DMS53 (cell line): ENCODE measurements at regions not wholly inside any gene's neighbourhood (a gene's known extent, or its start where the extent isn't known, plus 50 kb on each side); places are given as distances from the start of the nearest gene placed in this dataset.
"Not testable (repeated sequence)": the region's sequence is repeated elsewhere in the genome, so short reads cannot be mapped to it uniquely, and the experiment has no call there.

Experiments
- DNase-seq: peaks from one replicate; lab custom pipeline; 2025; lab: John Stamatoyannopoulos, UW

GRCh38 chr7:155948845-155949244 lies 136.6 kb upstream of the SHH start:
- DNase-seq, result no peak

GRCh38 chr7:155948423-155948822 lies 136.2 kb upstream of the SHH start:
- no peak for DNase-seq

- no peak for DNase-seq
Observed at GRCh38 chr7:155947051-155947450, 134.8 kb upstream of the SHH start.

- DNase-seq, result no peak
Observed at GRCh38 chr7:155945670-155946325, 133.5 kb upstream of the SHH start.

- no peak for DNase-seq
Observed at GRCh38 chr7:155944901-155945300, 132.6 kb upstream of the SHH start.

GRCh38 chr7:155943251-155943899 lies 131.1 kb upstream of the SHH start:
- DNase-seq, result no peak

- DNase-seq, result no peak
Observed at GRCh38 chr7:155942226-155942950, 130.1 kb upstream of the SHH start.

- no peak for DNase-seq
Observed at GRCh38 chr7:155941688-155942087, 129.4 kb upstream of the SHH start.

GRCh38 chr7:155939350-155939749 lies 127.1 kb upstream of the SHH start:
- DNase-seq, result no peak

GRCh38 chr7:155938129-155938528 lies 125.9 kb upstream of the SHH start:
- no peak for DNase-seq

GRCh38 chr7:155935726-155936125 lies 123.5 kb upstream of the SHH start:
- DNase-seq, result no peak

- peak; percentile 42 for DNase-seq
Observed at GRCh38 chr7:155935005-155935557, 122.8 kb upstream of the SHH start.

GRCh38 chr7:155932324-155932723 lies 120.1 kb upstream of the SHH start:
- DNase-seq, result not testable (repeated sequence)

- no peak for DNase-seq
Observed at GRCh38 chr7:155931396-155932085, 119.3 kb upstream of the SHH start.

- DNase-seq, result no peak
Observed at GRCh38 chr7:155930527-155930926, 118.3 kb upstream of the SHH start.

GRCh38 chr7:155930061-155930460 lies 117.8 kb upstream of the SHH start:
- no peak for DNase-seq

- no peak for DNase-seq
Observed at GRCh38 chr7:155928583-155928982, 116.3 kb upstream of the SHH start.

GRCh38 chr7:155927905-155928304 lies 115.6 kb upstream of the SHH start:
- DNase-seq, result no peak

GRCh38 chr7:155925682-155926081 lies 113.4 kb upstream of the SHH start:
- DNase-seq, result no peak

GRCh38 chr7:155922067-155922816 lies 110.0 kb upstream of the SHH start:
- peak; percentile 55 for DNase-seq

- no peak for DNase-seq
Observed at GRCh38 chr7:155921804-155922066, 109.5 kb upstream of the SHH start.
